ENCODE measurements at regions not wholly inside any gene's neighbourhood (a gene's known extent, or its start where the extent isn't known, plus 50 kb on each side); places are given as distances from the start of the nearest gene placed in this dataset.

GRCh38 chr2:217434180-217434975 lies 568.4 kb downstream of the TNS1 start:
- DNase-seq, result no peak

- no peak for DNase-seq
Measured at GRCh38 chr2:217433522-217433921, 569.3 kb downstream of the TNS1 start.

GRCh38 chr2:217431577-217432269 lies 571.1 kb downstream of the TNS1 start:
- DNase-seq, result no peak

GRCh38 chr2:217430916-217431576 lies 571.2 kb upstream of the TNP1 start:
- DNase-seq, result no peak

GRCh38 chr2:217429981-217430500 lies 570.2 kb upstream of the TNP1 start:
- no peak for DNase-seq

- no peak for DNase-seq
Measured at GRCh38 chr2:217421834-217422233, 562.0 kb upstream of the TNP1 start.

GRCh38 chr2:217420854-217421253 lies 561.0 kb upstream of the TNP1 start:
- DNase-seq, result no peak

GRCh38 chr2:217419055-217419671 lies 559.3 kb upstream of the TNP1 start:
- DNase-seq, result no peak

- no peak for DNase-seq
Measured at GRCh38 chr2:217418544-217418943, 558.7 kb upstream of the TNP1 start.

GRCh38 chr2:217418090-217418489 lies 558.2 kb upstream of the TNP1 start:
- DNase-seq, result no peak

GRCh38 chr2:217417536-217417935 lies 557.7 kb upstream of the TNP1 start:
- no peak for DNase-seq

- DNase-seq, result no peak
Measured at GRCh38 chr2:217415316-217415715, 555.5 kb upstream of the TNP1 start.

GRCh38 chr2:217414429-217414828 lies 554.6 kb upstream of the TNP1 start:
- DNase-seq, result no peak

- DNase-seq, result no peak
Measured at GRCh38 chr2:217413193-217413592, 553.3 kb upstream of the TNP1 start.

GRCh38 chr2:217412721-217413120 lies 552.9 kb upstream of the TNP1 start:
- no peak for DNase-seq

- DNase-seq, result no peak
Measured at GRCh38 chr2:217412277-217412676, 552.4 kb upstream of the TNP1 start.

GRCh38 chr2:217410681-217410960 lies 550.8 kb upstream of the TNP1 start:
- DNase-seq, result no peak

- no peak for DNase-seq
Measured at GRCh38 chr2:217409949-217410680, 550.3 kb upstream of the TNP1 start.

GRCh38 chr2:217407362-217407761 lies 547.5 kb upstream of the TNP1 start:
- no peak for DNase-seq

- DNase-seq, result no peak
Measured at GRCh38 chr2:217404236-217404760, 544.4 kb upstream of the TNP1 start.

- no peak for DNase-seq
Measured at GRCh38 chr2:217402761-217403383, 543.0 kb upstream of the TNP1 start.

- no peak for DNase-seq
Measured at GRCh38 chr2:217402144-217402543, 542.3 kb upstream of the TNP1 start.
